ENCODE measurements at regions not wholly inside any gene's neighbourhood (a gene's known extent, or its start where the extent isn't known, plus 50 kb on each side); places are given as distances from the start of the nearest gene placed in this dataset.

- TF ChIP-seq CTCF (IDR thresholded peaks at IDR 0.05) (no peak), POLR2A (IDR thresholded peaks at IDR 0.05) (no peak)
Observed at GRCh38 chr17:69884846-69885245, 190.2 kb upstream of the KCNJ16 start.

All from breast epithelium (tissue), 3 donors.